HEK293T (cell line): ENCODE measurements at regions not wholly inside any gene's neighbourhood (a gene's known extent, or its start where the extent isn't known, plus 50 kb on each side); places are given as distances from the start of the nearest gene placed in this dataset.

ENCODE experiments used
- ARNT ChIP-seq: fragments of 450-650 bp; IDR thresholded peaks from 2 replicates; pipeline ENCODE4 v1.6.1; 2017; ENCODE audit warnings: mild to moderate bottlenecking
- BHLHE40 ChIP-seq: fragments of 450-650 bp; IDR thresholded peaks from 2 replicates; pipeline ENCODE4 v1.6.1; 2016; ENCODE audit warnings: mild to moderate bottlenecking, moderate library complexity, borderline replicate concordance
- FOXK2 ChIP-seq: fragments of 450-650 bp; IDR thresholded peaks from 2 replicates; pipeline ENCODE4 v1.6.1; 2016; ENCODE audit warnings: mild to moderate bottlenecking
- FOXM1 ChIP-seq: fragments of 450-650 bp; IDR thresholded peaks from 2 replicates; pipeline ENCODE4 v1.6.1; 2017; ENCODE audit warnings: mild to moderate bottlenecking, borderline replicate concordance
- LEF1 ChIP-seq: fragments of 450-650 bp; IDR thresholded peaks from 2 replicates; pipeline ENCODE4 v1.6.1; 2017; ENCODE audit warnings: mild to moderate bottlenecking, borderline replicate concordance
- NFRKB ChIP-seq: fragments of 450-650 bp; IDR thresholded peaks from 2 replicates; pipeline ENCODE4 v1.6.1; 2016; ENCODE audit warnings: mild to moderate bottlenecking, moderate library complexity
- SP1 ChIP-seq: fragments of 450-650 bp; IDR thresholded peaks from 2 replicates; pipeline ENCODE4 v1.6.1; 2017
- SUZ12 ChIP-seq: fragments of 450-650 bp; IDR thresholded peaks from 2 replicates; pipeline ENCODE4 v1.6.1; 2016; ENCODE audit warnings: mild to moderate bottlenecking
- TARDBP ChIP-seq: fragments of 450-650 bp; IDR thresholded peaks from 2 replicates; pipeline ENCODE4 v1.6.1; 2016
- ZNF384 ChIP-seq: fragments of 450-650 bp; IDR thresholded peaks from 2 replicates; pipeline ENCODE4 v1.6.1; 2016
- TF ChIP-seq, protein P1 (sequence below): fragments of 450-650 bp; IDR thresholded peaks from 2 replicates; pipeline ENCODE4 v1.6.1; 2016

DNA sequence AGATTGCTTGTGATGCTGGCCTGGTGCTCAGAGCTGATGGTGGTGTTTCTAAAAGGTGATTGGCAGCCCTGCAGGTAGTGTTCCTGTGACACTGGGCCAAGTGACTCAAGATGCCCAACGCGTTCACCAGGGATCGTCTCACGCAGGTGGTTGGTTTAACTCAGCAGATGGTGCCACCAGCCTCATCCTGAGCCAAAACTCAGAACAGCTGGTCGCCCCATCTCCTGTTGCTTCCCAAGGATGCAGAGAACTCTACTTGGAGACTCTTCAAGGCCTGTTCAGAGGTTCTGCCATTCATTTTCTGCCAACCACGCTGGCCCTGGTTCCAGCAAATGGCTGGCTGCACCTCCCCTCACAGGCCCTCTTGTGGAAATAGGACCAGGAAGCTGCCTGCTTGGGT lies 394.4 kb downstream of the CDH26 start:
- no peak for TF ChIP-seq ZNF384
- no peak for TF ChIP-seq SUZ12
- no peak for TF ChIP-seq BHLHE40
- no peak for TF ChIP-seq LEF1
- TF ChIP-seq TARDBP, result no peak
- TF ChIP-seq FOXK2, result no peak
- TF ChIP-seq SP1, result no peak
- no peak for TF ChIP-seq NFRKB
- TF ChIP-seq, protein P1, sequence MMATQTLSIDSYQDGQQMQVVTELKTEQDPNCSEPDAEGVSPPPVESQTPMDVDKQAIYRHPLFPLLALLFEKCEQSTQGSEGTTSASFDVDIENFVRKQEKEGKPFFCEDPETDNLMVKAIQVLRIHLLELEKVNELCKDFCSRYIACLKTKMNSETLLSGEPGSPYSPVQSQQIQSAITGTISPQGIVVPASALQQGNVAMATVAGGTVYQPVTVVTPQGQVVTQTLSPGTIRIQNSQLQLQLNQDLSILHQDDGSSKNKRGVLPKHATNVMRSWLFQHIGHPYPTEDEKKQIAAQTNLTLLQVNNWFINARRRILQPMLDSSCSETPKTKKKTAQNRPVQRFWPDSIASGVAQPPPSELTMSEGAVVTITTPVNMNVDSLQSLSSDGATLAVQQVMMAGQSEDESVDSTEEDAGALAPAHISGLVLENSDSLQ, result no peak
- TF ChIP-seq ARNT, result no peak
- no peak for TF ChIP-seq FOXM1
